ENCODE measurements at regions not wholly inside any gene's neighbourhood (a gene's known extent, or its start where the extent isn't known, plus 50 kb on each side); places are given as distances from the start of the nearest gene placed in this dataset.
"Not testable (repeated sequence)": the region's sequence is repeated elsewhere in the genome, so short reads cannot be mapped to it uniquely, and the experiment has no call there.

DNA sequence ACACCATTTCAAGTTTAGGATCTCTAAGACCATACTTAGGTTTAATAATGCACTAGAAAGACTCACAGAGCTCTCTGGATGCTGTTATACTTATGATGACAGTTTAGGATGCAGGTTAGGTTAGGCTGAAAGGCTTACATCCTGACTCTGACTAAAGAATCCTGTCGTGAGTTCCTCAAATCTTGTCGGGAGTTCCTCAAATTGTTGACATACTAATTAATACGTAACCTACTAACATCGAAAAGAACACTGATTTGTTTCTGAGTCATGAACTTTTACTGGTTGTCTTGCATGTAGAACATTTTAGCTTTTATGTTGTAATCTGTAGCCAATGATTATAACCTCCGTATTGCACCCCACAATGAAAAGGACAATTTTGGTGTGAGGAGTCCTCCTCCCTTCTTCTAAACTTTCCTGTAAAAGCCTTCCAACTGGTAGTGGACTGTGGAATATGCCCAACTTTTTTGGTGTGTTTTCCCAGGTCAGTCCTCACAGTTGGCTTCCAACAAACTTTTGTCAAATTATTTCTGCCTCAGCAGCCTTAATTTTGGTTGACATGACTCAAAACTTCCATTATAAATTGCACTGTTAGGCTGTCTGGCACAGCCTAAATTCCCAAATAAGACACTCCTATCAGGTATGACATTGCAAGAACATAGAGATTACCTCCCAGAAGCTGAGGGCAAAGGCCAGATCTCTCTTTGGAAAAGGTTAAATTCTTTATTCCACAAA, 107.9 kb upstream of the PALMD start:
- peak; percentile 77 for DNase-seq (ENCODE audit: low read depth)

DNA sequence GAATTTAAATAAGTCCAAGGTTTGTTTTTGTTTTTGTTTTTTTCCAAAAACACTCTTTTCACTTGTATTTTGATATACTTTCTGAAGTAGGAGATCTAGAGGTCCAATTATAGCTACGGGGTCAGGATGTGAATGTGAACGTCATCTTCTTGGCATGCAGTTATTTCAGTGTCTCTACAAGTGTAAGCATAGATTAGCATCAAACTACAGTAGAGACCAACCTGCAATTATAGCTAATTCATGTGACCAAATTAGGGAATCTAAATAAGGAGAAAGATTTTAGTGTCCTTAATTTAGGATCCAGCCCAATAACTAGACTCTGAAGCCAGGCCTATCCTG, 107.3 kb upstream of the PALMD start:
- no peak for DNase-seq (ENCODE audit: low read depth)

DNA sequence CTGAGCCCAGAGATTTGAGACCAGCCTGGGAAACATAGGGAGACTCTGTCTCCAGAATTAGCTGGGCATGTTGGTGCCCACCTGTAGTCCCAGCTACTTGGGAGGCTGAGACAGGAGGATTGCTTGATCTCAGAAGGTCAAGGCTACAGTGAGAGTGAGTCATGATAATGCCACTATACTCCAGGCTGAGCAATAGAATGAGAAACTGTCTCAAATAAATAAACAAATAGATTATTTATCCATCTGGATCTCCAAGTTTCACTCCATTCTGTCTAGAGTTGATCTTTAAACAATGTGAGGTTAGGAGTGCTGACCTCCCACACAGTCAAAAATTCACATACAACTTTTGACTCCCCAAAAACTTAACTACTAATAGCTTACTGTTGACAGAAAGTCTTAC, 106.8 kb upstream of the PALMD start:
- DNase-seq (ENCODE audit: low read depth) = no peak

DNA sequence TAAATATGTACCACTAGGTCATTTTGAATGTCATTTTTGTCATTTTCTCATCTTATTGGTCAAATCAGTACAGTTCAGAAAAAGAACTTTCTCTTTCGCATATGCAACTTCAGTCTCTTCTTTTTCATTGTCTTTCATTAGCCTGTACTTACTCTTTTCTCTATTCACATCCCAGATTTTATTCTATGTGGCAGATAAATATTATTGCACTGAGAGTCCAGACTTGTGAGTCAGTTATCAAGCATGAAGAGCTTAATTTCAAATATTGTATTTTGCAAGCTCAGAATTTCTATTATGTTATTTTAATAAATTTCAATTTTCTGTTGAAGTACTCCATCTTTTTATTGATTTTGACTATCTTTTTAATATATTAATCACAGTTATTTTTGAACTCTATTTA, 105.2 kb upstream of the PALMD start:
- DNase-seq (ENCODE audit: low read depth) = no peak

DNA sequence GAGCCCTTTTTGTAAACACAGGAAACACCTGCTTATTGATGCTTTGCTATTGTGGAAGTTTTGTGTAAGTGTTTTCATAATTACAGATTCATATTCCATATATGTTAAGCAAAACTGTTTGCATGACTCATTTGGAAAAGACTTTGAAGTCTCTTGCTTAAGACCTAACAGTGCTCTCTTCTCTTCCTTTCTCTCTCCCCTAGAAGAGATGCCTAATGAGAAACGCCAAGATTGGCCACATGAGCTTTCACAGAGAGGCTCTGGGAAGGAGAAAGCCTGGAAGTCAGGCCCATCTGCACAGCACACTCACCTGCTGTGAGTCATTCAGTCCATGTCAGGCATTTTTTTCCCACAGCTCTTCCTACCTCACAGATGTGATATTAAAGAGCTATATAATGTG, 101.6 kb upstream of the PALMD start:
- peak; percentile 64 for DNase-seq (ENCODE audit: low read depth)

DNA sequence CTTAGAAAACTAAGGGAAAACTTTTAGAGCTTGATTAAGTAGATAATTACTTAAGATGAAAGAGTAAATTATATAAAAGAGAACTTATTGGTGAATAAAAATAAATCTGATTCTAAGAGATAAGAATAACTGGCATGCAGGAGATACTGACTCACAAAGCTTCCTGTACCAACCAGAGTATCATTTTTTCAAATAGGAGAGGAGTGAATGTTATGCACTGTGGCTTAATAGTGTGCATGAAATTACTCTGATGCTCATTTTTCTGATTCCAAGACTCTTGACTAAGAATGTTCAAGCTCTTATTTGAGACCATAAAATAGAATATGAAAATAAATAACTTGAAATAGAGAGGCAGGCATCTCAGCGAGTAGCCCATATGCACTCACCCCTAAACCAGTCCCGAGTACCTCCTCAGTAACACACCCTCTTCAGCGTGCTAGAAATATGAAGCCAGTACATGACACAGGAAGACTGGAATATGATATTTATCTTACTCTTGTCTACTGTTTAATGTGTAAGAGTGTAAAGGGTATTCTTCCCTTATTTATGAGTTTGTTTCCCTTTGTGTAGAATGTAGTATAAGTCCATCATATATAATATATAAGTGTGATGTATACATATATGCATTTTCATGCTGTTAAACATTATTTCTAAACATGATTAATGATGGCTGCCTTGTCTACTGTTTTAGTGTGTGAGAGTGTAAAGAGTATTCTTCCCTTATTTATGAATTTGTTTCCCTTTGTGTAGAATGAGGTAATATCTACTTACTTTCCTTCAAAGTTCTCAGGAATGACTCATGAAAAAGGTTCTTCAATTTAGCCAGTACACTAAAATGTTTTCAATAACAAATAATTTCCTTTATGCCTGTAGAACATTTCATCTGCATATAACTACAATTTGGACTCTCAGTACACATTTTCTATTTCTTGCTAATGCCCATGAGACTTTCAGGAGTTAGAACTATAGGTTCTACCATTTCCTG, 99.2 kb upstream of the PALMD start:
- DNase-seq (ENCODE audit: low read depth) = peak; percentile 49

DNA sequence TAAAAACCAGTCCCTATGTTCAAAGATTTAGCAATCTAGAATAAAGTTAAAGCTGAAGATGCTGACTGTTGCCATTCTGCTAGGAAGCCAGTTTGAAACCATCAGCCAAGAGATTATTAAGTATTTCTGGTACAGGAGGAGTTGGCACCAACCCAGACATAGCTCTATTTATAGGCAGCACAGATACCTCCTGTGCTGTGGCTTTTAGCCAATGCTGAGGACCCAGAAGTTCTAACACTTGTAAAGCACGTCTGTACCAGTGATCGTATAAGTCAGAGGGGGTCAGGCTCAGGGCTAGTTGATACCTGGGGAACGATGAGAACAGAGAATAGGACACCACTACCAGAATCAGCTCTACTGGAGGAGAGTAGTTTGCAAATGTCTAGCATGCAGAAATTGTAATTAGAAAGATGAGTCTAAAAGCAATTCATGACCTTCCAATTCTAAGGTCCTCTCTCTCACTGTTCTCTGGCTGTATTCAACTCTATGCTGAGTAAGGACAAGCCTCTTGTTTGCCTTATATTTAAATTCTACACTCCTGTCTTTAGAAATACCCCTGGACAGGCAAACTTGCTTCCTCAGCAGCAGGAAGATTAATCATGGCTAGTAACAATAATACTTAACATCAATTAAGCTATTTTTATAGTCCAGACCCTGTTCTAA, 96.8 kb upstream of the PALMD start:
- peak; percentile 38 for DNase-seq (ENCODE audit: low read depth)

DNA sequence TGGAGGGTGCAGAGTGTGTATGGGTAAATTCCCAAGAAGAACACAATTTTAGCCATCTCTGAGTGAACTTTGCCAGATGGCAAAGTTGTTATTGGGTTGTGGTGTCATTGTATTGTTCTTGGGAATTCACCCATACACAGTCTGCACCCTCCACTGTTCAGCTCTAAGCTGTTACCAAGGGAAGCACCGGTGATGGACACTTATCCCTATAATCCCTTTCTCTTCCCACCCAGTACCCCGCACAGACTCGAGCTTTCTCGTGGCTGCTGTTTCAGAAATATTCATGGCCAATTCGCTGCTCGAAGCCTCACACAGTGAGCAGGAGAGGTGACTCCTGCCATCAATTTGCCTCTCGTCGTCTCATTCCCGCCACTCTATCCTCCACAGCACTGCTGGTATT, 95.7 kb upstream of the PALMD start:
- DNase-seq (ENCODE audit: low read depth) = no peak

DNA sequence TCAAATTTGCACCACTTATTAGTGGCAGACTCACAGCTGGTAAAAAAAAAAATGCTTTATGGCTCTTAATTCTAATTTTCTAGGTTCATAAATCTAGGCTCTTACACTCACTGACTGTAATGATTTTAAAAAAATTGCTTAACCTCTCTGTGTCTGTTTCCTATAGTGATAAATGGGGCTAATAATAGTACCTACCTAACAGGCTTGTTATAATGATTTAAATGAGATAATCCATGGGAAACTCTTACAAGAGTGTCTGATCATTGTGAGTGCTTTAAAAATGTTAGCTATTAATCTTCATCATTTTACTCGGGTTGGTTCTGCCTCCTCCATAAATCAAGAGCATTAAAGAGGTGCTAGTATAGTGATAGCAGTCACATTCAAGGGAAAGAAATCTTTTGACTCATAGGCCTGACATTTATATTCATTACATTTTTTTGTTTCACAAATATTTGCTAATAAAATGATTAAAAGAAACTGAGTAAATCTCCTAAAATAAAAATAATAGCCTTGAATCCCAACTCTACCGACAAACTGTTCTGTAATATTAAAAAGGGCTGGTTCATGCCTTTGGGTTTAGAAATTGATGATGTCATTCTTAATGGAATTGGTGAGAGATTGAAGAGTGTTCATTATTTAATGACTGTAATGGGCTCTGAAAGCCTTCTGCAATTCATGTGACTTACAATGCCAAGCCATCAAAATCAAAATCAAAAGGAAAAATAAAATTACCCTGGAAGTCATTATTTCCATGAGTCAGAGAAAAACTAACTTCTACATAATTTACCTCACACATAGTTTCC, 93.9 kb upstream of the PALMD start:
- no peak for DNase-seq (ENCODE audit: low read depth)

DNA sequence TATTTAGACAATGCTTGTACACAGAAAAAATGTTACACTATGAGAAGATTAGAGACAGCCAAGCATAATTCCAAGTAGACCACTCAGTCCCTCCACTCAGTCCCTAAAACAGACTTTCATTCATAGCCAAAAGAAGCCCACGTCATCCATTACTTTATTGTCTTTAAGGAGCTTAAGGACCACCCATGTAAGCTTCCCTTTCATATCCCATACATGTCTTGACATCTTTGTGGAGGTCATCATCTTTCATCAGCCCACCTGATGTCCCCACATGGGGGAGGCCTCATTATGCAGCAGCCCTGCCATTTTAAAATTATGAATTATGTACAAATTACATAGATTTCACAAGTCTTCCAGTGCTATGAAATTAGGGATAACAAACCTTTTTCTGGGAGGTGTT, 92.6 kb upstream of the PALMD start:
- DNase-seq (ENCODE audit: low read depth) = no peak

DNA sequence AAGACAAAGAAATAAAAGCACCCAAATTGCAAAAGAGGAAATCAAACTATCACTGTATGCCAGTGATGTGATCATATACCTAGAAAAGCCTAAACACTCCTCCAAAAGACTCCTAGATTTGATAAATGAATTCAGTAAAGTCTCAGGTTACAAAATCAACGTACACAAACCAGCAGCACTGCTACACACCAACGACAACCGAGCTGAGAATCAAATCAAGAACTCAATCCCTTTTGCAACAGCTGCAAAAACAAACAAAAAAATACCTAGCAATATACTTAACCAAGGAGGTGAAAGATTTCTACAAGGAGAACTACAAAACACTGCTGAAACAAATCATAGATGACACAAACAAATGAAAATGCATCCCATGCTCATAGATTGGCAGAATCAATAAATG, 92.1 kb upstream of the PALMD start:
- not testable (repeated sequence) for DNase-seq (ENCODE audit: low read depth)

DNA sequence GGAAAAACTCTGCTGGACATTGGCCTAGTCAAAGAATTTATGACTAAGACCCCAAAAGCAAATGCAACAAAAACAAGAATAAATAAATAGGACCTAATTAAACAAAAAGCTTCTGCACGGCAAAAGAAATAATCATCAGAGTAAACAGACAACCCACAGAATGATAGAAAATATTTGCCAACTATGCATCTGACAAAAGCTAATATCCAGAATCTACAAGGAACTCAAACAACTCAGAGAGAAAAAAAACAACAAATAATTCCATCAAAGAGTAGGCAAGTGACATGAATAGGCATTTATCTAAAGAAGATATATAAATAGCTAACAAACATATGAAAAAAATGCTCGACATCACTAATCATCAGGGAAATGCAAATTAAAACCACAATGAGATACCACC, 91.2 kb upstream of the PALMD start:
- no peak for DNase-seq (ENCODE audit: low read depth)

DNA sequence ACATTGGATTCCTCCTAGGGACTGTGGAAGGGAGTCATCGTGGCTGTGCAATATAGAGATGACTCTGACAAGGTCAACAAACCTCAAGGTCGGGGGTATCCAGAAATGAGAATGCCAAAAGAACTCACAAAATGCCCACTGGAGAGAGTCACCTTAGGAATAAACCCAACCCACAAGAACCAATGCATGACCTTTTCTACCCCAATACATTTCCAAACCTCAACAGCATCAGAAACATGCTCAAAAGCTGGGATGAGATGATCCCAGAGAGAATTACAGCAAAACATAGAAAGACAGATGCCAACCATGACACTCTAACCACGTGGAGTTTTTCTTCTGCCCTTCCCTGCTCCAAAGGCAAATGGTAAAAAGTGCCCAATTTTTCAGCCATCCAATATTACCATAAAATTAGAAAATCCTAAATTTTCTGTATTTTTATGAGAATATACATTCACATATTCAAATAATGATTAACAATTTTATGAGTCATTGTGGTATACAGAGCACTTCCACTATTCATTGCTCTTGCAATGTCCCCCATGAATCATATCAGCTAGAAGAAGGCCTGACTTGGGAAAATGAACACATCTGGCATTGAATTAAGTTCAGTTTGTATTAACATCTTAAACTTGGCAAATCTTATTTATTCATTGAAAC, 88.2 kb upstream of the PALMD start:
- peak; percentile 89 for DNase-seq (ENCODE audit: low read depth)

DNA sequence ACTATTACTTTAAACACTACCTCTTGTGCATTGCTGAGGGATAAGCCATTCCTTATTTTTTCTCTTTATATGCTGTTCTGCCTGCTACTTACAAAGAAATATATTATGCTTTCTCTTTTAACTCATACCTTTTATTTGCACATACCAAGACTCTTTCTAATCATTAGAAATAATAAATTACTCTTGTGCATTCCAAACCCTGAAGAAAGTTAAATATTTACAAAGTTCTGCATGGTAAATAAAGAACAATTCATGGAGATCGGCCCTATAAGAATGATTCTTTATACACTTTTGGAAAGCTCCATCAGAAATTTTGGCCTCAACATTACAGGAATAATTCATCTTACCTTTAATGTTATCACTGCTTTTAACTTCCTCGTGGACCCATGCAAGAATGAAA, 86.7 kb upstream of the PALMD start:
- DNase-seq (ENCODE audit: low read depth) = peak; percentile 76

DNA sequence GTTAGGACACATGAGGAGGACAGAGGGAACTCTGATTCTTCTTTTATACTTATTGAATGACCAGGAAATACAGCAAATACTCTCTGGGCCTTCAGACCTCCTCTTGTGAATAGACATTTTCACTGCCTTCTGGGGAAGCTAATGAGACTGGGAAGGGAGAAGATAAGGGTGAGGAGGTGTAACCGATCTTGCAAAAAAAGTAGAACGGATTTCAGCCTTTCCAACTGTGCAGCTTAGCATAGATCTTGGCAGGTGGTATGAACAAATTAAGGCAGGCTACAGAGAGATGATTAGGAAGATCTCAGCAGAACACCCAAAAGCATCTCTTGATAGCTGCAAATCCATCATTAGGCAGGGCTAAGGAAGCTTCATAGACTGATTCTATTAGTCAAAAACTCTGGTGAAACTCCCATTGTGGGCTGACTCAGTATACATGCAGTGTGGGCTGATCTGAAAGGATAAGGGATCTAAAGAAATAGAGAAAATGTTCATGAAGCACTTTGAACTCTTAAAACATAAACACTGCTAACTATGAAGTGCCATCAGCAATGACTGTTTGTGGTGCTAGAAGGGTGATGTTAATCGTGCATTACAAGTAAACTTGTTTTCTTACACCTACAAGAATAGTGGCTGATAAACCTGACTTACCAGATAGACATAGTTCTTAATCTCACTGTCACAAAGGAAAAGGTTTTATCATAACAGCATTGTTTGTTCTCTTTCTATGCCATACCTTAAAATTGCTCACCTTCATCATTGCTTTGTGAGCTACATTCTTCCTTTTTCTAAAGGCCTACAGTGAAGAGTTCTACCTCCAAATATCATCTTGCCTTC, 85.5 kb upstream of the PALMD start:
- DNase-seq (ENCODE audit: low read depth) = no peak

DNA sequence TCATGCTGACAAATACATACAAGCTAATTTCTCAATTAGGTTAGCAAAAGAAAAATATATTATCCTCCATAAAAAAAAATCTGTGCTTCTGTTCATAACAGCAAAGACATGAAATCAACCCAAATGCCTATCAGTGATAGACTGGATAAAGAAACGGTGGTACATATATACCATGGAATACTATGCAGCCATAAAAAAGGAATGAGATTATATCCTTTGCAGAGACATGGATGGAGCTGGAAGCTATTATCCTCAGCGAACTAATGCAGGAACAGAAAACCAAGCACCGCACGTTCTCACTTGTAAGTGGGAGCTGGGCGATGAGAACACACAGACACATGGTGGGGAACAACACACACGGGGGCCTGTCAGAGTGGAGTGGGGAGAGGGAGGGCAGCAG, 84.0 kb upstream of the PALMD start:
- DNase-seq (ENCODE audit: low read depth) = no peak

DNA sequence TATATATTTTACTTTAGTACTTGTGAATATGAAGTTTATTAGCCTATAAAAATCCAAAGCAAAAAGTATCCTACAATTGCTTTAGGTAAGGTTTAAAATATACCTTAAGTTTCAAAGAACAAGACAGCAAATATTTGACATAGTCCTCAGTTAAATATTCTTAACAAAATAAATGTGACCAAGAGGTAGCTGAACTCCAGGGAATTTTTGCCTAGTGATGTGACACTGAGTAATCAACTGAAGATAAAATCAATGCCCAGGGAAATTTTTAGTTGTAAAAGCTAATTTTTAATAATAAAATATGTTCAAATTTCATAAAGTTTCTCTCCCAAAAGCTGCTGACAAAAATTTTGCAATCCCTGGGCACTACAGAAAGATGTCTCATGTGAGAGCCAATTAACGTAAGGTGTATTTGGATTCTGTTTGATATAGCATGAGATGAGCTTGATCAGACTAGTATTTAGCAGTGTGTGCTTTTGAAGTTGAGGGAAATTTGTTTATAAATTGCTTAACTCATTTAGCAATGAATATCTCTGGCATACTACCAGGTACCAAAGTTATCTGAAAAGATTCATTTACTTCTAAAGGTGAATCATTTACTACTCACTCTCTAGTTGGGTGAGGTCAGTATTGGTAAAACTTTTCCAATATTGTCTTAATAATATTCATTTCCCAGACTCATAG, 80.2 kb upstream of the PALMD start:
- DNase-seq (ENCODE audit: low read depth) = peak; percentile 29

DNA sequence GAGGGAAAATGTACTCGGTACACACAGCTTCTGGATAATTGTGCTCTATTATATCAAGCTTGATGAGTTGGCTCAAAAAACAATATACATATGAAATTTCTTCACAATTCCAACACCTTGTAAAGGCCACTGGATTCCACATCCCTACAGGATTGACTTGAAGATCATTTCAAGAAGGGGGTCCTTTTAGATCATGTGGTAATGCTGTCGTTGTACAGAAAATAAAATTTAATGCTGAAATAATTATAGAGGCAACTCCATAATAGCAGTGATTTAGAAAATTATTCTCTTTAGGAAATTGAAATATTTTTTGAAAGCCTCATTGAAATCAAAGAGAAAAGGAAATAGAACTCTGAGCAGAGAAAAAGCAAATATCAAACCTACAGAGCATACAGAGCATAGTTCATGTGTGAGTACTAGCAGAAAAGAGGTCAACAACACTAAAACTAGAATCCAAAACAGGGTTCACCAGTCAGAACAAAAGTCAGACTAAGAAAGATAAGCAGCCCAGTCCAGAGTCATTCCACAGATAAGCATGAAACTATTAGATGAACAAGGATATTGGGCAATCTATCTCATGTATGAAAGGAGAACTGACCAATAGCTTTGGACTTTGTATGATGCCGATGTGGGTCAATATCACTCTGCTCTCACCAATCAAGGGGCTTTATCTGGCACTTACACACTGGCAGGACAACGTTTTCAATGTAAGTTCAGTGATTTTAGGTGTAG, 79.5 kb upstream of the PALMD start:
- DNase-seq (ENCODE audit: low read depth) = no peak

DNA sequence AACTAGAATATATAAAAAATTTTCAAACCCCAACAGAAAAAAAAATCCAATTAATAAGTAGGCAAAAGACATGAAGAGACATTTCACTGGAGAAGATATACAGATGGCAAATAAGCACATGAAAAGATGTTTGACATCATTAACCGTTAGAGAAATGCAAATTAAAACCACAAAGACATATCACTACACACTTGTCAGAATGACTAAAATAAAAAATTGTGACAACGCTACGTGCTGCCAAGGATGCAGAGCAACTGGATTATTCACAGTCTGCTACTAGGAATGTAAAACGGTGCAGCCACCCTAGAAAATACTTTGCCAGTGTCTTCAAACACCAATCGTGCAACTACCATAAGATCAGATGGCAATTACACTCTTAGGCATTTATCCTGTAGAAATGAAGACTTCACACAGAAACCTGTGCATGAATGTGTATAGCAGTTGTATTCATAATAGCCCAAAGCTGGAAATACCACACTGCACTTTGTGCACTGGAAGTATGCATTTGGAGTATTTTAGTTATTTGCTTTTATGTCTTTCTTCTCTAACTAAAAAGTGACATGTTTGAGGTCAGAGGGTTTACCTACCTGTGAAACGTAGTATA, 75.3 kb upstream of the PALMD start:
- no peak for DNase-seq (ENCODE audit: low read depth)
